ENCODE measurements at regions not wholly inside any gene's neighbourhood (a gene's known extent, or its start where the extent isn't known, plus 50 kb on each side); places are given as distances from the start of the nearest gene placed in this dataset.

- no peak for DNase-seq
Observed at GRCh38 chr7:96481796-96482195, 159.9 kb upstream of the SLC25A13 start.

- DNase-seq, result no peak
Observed at GRCh38 chr7:96479015-96479645, 157.2 kb upstream of the SLC25A13 start.

GRCh38 chr7:96471606-96472005 lies 149.7 kb upstream of the SLC25A13 start:
- DNase-seq, result no peak

- no peak for DNase-seq
Observed at GRCh38 chr7:96452146-96452545, 130.2 kb upstream of the SLC25A13 start.

- DNase-seq, result no peak
Observed at GRCh38 chr7:96449094-96449493, 127.2 kb upstream of the SLC25A13 start.

- no peak for DNase-seq
Observed at GRCh38 chr7:96447109-96447645, 125.3 kb upstream of the SLC25A13 start.

- DNase-seq, result no peak
Observed at GRCh38 chr7:96441436-96442084, 119.7 kb upstream of the SLC25A13 start.

GRCh38 chr7:96440328-96440727 lies 118.4 kb upstream of the SLC25A13 start:
- DNase-seq, result no peak

- DNase-seq, result no peak
Observed at GRCh38 chr7:96436880-96437279, 115.0 kb upstream of the SLC25A13 start.

GRCh38 chr7:96430356-96430755 lies 108.5 kb upstream of the SLC25A13 start:
- no peak for DNase-seq

GRCh38 chr7:96427143-96427542 lies 105.2 kb upstream of the SLC25A13 start:
- no peak for DNase-seq

GRCh38 chr7:96426685-96427084 lies 104.8 kb upstream of the SLC25A13 start:
- no peak for DNase-seq

- DNase-seq, result no peak
Observed at GRCh38 chr7:96426027-96426426, 104.1 kb upstream of the SLC25A13 start.

- DNase-seq, result no peak
Observed at GRCh38 chr7:96424411-96424810, 102.5 kb upstream of the SLC25A13 start.

- no peak for DNase-seq
Observed at GRCh38 chr7:96422388-96422787, 100.5 kb upstream of the SLC25A13 start.

- DNase-seq, result no peak
Observed at GRCh38 chr7:96418581-96418980, 96.7 kb upstream of the SLC25A13 start.

- DNase-seq, result no peak
Observed at GRCh38 chr7:96417784-96418183, 95.9 kb upstream of the SLC25A13 start.

- no peak for DNase-seq
Observed at GRCh38 chr7:96416599-96416998, 94.7 kb upstream of the SLC25A13 start.

- no peak for DNase-seq
Observed at GRCh38 chr7:96416116-96416515, 94.2 kb upstream of the SLC25A13 start.

GRCh38 chr7:96415293-96415940 lies 93.5 kb upstream of the SLC25A13 start:
- DNase-seq, result peak; percentile 8 to 62

GRCh38 chr7:96414931-96415292 lies 93.0 kb upstream of the SLC25A13 start:
- DNase-seq, result peak; percentile 80 to 94

GRCh38 chr7:96410126-96410839 lies 88.4 kb upstream of the SLC25A13 start:
- no peak for DNase-seq

- no peak for DNase-seq
Observed at GRCh38 chr7:96408881-96409280, 87.0 kb upstream of the SLC25A13 start.

GRCh38 chr7:96407427-96407826 lies 85.5 kb upstream of the SLC25A13 start:
- no peak for DNase-seq
